ENCODE measurements at regions not wholly inside any gene's neighbourhood (a gene's known extent, or its start where the extent isn't known, plus 50 kb on each side); places are given as distances from the start of the nearest gene placed in this dataset.

DNA sequence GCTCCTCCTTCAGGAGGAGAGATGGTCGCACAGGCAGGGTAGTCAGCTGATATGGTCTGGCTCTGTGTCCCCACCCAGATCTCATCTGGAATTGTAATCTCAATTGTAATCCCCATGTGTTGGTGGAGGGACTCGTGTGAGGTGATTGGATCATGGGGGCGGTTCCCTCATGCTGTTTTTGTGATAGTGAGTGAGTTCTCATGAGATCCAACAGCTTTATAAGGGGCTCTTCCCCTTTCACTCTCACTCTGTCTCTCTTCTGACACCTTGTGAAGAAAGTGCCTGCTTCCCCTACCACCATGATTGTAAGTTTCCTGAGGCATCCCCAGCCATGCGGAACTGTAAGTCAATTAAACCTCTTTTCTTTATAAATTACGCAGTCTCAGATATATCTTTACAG is 218.9 kb upstream of the TMTC1 start:
- Histone ChIP-seq H3K36me3 (replicated peaks; ENCODE audit: low read depth, low read length) (no peaks in the 10 kb centered on the region), H3K9me3 (ENCODE audit: insufficient read depth, low read length) (peaks cover 3% of the 10 kb centered on the region; the same call in 1 of the 2 replicates), H3K4me3 (ENCODE audit: low read length) (no peak overlapping the region), H4K20me1 (ENCODE audit: insufficient read depth, low read length) (no peaks in the 10 kb centered on the region), H3K4me1 (ENCODE audit: low read length) (peaks cover 13% of the 10 kb centered on the region), H3K4me2 (ENCODE audit: low read length) (no peak overlapping the region), H3K79me2 (ENCODE audit: low read length) (no peaks in the 10 kb centered on the region), H2AFZ (ENCODE audit: low read depth, low read length) (no peak overlapping the region), H3K9ac (ENCODE audit: low read length) (no peak overlapping the region), H3K27ac (ENCODE audit: low read length) (no peak overlapping the region), H3K27me3 (ENCODE audit: low read depth, low read length) (no peaks in the 10 kb centered on the region)
- no peak for TF ChIP-seq EZH2phosphoT487 (IDR thresholded peaks at IDR 0.05; ENCODE audit: low read depth)
- TF ChIP-seq, protein P1, sequence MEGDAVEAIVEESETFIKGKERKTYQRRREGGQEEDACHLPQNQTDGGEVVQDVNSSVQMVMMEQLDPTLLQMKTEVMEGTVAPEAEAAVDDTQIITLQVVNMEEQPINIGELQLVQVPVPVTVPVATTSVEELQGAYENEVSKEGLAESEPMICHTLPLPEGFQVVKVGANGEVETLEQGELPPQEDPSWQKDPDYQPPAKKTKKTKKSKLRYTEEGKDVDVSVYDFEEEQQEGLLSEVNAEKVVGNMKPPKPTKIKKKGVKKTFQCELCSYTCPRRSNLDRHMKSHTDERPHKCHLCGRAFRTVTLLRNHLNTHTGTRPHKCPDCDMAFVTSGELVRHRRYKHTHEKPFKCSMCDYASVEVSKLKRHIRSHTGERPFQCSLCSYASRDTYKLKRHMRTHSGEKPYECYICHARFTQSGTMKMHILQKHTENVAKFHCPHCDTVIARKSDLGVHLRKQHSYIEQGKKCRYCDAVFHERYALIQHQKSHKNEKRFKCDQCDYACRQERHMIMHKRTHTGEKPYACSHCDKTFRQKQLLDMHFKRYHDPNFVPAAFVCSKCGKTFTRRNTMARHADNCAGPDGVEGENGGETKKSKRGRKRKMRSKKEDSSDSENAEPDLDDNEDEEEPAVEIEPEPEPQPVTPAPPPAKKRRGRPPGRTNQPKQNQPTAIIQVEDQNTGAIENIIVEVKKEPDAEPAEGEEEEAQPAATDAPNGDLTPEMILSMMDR (IDR thresholded peaks at IDR 0.05; ENCODE audit: low read depth, low read length): no peak

DNA sequence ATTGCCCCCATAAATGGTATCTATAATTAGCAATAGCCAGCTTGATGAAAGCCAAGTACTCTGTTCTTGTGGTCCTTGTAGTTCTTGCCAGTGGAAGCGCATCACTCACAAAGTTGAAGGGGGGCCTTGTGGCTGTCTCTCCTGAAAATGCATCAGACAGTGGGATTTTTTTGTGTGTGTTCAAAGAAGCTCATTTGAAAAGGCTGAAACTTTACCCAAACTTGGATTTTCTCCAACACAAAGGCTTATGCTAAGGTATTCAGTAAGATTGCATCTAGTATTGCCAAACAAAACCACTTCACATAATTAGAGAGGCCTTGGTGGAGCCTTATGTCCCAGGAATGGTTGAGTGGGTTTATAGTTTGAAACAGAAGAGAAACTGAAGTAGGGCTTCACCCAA is 216.7 kb upstream of the TMTC1 start:
- Histone ChIP-seq H3K36me3 (replicated peaks; ENCODE audit: low read depth, low read length) (no peaks in the 10 kb centered on the region), H3K4me2 (ENCODE audit: low read length) (no peak overlapping the region), H3K4me3 (ENCODE audit: low read length) (no peak overlapping the region), H3K27me3 (ENCODE audit: low read depth, low read length) (no peaks in the 10 kb centered on the region; the same call in 1 of the 2 replicates), H2AFZ (ENCODE audit: low read depth, low read length) (no peak overlapping the region), H3K9ac (ENCODE audit: low read length) (no peak overlapping the region), H3K79me2 (ENCODE audit: low read length) (no peaks in the 10 kb centered on the region), H3K27ac (ENCODE audit: low read length) (no peak overlapping the region), H4K20me1 (ENCODE audit: insufficient read depth, low read length) (no peaks in the 10 kb centered on the region), H3K9me3 (ENCODE audit: insufficient read depth, low read length) (0 out of 2 replicates have a peak, but pooled peaks cover 3% of the 10 kb centered on the region), H3K4me1 (ENCODE audit: low read length) (no peaks in the 10 kb centered on the region)
- TF ChIP-seq, protein P1 (IDR thresholded peaks at IDR 0.05; ENCODE audit: low read depth, low read length): no peak
- no peak for TF ChIP-seq EZH2phosphoT487 (IDR thresholded peaks at IDR 0.05; ENCODE audit: low read depth)

DNA sequence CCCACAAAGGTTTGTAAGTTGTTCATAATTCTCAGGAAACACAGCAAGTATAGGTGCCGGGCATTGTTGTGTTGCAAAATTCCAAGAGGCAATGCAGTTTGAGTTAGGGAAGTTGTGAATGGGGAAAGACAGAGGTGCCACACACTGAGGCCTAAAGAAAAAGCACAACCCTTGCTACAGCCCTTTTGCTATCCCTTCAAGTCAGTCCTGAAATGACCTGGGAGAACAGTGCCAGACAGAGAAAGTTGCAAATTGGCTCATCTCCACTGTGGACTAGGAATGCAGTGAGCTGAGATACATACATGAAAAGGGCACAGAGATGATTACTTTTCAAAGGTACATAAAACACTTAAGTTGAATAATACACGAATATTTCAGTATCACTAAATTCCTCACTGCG is 213.3 kb upstream of the TMTC1 start:
- no peaks in the 10 kb centered on the region for H3K9me3 ChIP-seq (ENCODE audit: insufficient read depth, low read length)
- no peak for TF ChIP-seq EZH2phosphoT487 (IDR thresholded peaks at IDR 0.05; ENCODE audit: low read depth)
- TF ChIP-seq, protein P1 (IDR thresholded peaks at IDR 0.05; ENCODE audit: low read depth, low read length): no peak
- H3K4me2 ChIP-seq (ENCODE audit: low read length): no peak overlapping the region
- no peaks in the 10 kb centered on the region for H3K4me1 ChIP-seq (ENCODE audit: low read length)
- no peaks in the 10 kb centered on the region for H3K36me3 ChIP-seq (replicated peaks; ENCODE audit: low read depth, low read length)
- no peak overlapping the region for H3K4me3 ChIP-seq (ENCODE audit: low read length)
- no peaks in the 10 kb centered on the region; the same call in 1 of the 2 replicates for H3K27me3 ChIP-seq (ENCODE audit: low read depth, low read length)
- no peak overlapping the region for H2AFZ ChIP-seq (ENCODE audit: low read depth, low read length)
- no peak overlapping the region for H3K27ac ChIP-seq (ENCODE audit: low read length)
- no peaks in the 10 kb centered on the region for H3K79me2 ChIP-seq (ENCODE audit: low read length)
- H4K20me1 ChIP-seq (ENCODE audit: insufficient read depth, low read length): no peaks in the 10 kb centered on the region
- H3K9ac ChIP-seq (ENCODE audit: low read length): no peak overlapping the region

DNA sequence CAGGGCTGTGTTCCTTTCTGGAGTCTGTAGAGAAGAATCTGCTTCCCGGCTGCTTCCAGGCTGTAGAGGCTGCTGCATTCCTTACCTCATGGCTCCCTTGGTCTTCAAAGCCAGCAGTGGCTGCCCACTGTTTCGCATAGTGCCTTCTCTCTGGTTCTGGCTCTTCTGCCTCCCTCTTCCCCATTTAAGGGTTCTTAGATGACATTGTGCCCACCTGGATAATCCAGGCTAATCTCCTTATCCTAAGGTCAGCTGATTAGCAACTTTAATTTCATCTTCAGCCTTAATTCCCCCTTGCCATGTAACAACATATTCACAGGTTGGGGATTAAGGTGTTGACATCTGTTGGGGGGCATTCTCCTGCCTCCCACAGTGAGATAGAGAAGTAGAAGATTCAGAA is 208.6 kb upstream of the TMTC1 start:
- no peak overlapping the region for H3K9ac ChIP-seq (ENCODE audit: low read length)
- no peak overlapping the region for H3K4me3 ChIP-seq (ENCODE audit: low read length)
- no peaks in the 10 kb centered on the region for H4K20me1 ChIP-seq (ENCODE audit: insufficient read depth, low read length)
- no peaks in the 10 kb centered on the region; the same call in 1 of the 2 replicates for H3K27me3 ChIP-seq (ENCODE audit: low read depth, low read length)
- H3K79me2 ChIP-seq (ENCODE audit: low read length): no peaks in the 10 kb centered on the region
- no peaks in the 10 kb centered on the region for H3K36me3 ChIP-seq (replicated peaks; ENCODE audit: low read depth, low read length)
- H3K4me2 ChIP-seq (ENCODE audit: low read length): no peak overlapping the region
- H3K4me1 ChIP-seq (ENCODE audit: low read length): no peaks in the 10 kb centered on the region
- no peaks in the 10 kb centered on the region for H3K9me3 ChIP-seq (ENCODE audit: insufficient read depth, low read length)
- TF ChIP-seq, protein P1 (IDR thresholded peaks at IDR 0.05; ENCODE audit: low read depth, low read length): no peak
- TF ChIP-seq EZH2phosphoT487 (IDR thresholded peaks at IDR 0.05; ENCODE audit: low read depth): no peak
- H3K27ac ChIP-seq (ENCODE audit: low read length): no peak overlapping the region
- H2AFZ ChIP-seq (ENCODE audit: low read depth, low read length): no peak overlapping the region

All from OCI-LY3 (cell line).